Fibroblast of skin of scalp (primary cell): ENCODE measurements at regions not wholly inside any gene's neighbourhood (a gene's known extent, or its start where the extent isn't known, plus 50 kb on each side); places are given as distances from the start of the nearest gene placed in this dataset.

ENCODE experiments used
- DNase-seq: peaks from one replicate; pipeline ENCODE4 v3.0.0-alpha.2; 2013

GRCh38 chr5:2260211-2261003, 377.7 kb upstream of the IRX4 start:
- DNase-seq, result no peak

GRCh38 chr5:2259494-2260107, 376.9 kb upstream of the IRX4 start:
- no peak for DNase-seq

DNA sequence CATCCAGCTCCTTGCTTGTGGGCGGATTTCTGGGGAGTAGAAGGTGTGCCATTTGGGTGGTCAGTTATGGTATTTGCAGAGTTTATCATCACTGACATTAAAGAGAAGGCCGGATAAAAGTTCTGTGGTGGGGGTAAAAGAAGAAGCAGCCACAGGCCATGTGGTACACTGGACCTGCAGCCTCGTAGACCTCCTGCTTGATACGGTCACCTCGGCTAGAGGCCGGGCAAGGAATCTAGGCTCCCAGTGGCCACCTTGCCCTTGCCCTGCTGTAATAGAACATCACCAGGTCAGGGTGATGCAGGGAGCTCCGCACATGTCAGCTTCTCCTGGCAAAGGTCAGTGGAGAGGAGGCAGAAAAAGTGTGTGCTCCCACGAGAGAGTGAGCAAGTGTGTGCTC, 376.1 kb upstream of the IRX4 start:
- no peak for DNase-seq

- DNase-seq, result no peak
Measured at GRCh38 chr5:2257326-2258244, 374.9 kb upstream of the IRX4 start.

DNA sequence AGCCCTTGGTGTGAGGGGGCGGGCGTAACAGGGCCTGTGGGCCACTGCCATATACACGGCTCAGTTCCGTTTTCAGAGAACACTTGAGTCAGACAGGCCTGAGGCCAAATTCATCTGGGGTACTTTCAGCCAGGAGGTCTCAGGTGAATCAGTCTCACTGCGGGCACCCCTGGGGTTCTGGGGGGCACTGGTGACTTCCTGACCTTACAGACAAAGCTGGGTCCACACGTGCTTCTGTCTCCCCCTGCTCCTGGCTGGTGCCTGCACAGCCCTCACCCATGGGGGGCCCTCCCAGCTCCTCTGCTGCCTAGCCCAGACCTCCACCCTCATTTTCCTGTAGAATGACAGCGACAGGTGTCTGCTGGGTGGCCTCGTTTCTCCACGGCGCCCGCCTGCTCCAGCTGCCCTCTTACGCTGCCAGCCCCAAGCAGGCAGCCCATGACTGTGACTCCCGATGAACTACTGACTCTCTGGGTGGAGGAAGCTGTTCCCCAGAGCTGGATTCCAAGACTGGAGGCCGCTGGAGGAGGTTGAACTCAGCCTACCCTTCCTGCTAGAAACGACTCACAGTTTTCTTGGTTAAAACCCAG, 374.1 kb upstream of the IRX4 start:
- no peak for DNase-seq

DNA sequence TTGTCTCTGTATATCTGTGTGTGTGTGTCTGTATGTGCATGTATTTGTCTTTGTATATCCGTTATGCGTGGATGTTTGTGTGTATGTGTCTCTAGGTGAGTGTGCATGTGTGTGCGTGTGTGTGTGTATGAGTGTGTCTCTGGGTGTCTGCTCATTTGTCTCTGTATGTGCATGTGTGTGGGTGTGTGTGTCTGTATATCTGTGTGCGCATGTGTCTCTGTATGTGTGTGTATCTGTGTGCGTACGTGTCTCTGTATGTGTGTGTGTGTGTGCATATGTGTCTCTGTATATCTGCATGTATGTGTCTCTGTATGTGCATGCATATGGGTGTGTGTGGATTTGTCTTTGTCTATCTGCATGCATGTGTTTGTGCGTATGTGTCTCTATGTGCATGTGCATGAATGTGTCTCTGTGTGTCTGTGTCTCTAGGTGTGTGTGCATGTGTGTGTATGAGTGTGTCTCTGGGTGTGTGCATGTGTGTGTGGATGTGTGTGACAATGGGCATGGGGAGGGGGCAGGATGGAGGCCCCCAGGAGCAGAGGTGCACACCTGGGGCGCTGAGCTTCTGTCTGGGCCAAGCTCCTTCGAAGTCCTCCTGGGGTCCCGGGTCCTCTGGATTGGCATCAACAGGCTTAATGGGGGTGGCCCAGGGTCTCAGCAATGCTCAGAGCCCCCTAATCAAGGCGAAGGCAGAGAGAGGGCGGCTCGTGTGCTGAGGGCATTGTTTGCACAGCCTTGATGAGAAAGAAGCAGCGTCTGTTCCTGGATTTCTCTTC, 373.4 kb upstream of the IRX4 start:
- no peak for DNase-seq

DNA sequence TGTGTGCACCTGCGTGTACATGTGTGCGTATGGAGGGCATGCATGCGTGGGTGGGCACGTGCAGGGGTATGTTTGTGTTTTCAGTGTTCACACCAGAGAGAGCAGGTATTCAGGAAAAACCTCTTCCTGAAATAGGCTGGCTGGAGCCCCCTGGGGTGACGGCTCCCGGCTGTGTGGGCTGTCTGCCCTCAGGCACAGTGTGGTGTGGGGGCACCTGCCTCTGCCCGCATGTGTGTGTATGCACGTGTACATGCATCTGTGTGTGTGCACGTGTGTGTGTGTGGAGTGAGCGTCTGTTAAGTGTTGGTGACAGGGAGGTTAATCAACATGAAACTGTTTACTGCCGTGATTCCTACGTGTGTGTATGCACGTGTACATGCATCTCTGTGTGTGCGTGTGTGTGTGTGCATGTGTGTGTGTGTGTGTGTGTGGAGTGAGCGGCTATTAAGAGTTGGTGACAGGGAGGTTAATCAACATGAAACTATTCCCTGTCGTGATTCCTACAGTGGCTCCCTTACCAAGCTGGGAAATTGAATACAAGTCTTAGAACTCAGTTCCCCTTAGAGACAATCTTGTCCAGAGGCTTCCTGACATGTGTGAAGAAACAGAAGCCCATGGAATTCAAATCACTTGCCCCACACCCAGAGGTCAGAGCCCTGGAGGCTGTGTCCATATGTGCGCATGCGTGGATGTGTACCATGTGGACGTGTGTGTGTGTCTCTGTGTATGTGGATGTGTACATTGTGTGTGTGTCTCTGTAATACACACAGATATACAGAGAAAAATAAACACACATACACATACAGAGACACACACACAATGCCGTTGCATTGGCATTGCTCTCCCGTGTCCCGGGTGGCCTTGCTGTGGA, 372.4 kb upstream of the IRX4 start:
- no peak for DNase-seq

- DNase-seq, result no peak
Measured at GRCh38 chr5:2254406-2254805, 371.7 kb upstream of the IRX4 start.

DNA sequence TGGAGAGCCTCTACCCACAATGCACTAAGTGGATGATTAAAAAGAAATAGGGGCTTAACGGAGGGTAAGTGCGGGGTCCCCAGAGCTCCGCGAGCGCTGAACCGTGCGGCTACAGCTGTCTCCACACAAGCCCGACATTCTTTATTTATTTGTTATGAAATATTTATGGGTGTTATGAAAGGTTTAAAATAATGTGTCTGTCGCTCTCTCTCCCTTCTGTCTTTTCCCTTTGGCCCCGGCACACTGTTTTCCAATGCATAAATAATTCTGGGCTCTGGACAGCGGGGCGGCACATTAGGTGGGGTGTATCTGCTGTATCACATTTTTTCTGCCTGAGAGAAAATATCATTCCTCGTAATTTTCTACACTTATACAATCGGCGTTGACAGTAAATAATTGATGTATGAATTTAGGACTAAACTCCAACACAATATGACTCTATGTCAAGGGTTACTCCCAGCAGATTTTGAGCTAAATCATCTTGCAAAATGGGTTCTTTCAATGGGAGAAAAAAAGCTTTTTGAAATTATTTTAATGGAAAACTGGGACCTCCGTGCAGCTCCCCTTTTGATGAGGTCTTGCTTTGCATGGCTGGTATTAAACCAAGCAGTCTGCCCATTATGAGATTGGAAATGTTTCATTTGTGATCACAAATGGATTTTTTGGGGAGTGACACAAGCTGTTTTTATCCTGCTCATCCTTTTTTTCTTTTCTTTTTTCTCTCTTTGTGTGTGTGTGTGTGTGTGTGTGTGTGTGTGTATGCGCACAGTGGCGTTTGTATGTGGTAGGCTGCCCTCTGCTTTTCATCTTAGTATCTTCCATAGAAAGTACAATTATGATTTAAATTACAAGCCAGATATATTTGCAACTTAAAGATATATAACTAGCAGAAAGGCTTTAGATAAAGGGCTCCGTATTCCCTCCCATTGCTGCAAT, 370.6 kb upstream of the IRX4 start:
- DNase-seq, result no peak

DNA sequence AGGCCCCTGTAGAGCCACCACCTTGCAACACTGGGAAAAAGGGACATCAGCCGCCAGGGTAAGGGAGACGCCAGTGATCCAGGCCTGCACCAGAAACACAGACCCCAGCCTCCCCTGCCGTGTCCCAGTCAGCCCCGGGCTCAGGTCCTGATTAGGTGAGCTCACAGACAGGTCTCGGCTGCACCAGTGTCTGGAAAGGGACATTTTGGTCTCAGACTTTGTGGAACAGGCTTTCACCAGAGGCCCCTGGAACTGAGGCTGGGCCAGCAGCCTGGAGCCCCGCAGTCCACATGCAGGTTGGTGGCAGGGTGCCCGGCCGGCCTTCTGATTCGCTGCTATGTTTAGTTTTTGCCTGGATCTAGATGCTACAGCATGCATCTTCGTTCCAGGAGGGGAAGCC, 369.0 kb upstream of the IRX4 start:
- DNase-seq, result no peak

- DNase-seq, result no peak
Measured at GRCh38 chr5:2251298-2251697, 368.6 kb upstream of the IRX4 start.

DNA sequence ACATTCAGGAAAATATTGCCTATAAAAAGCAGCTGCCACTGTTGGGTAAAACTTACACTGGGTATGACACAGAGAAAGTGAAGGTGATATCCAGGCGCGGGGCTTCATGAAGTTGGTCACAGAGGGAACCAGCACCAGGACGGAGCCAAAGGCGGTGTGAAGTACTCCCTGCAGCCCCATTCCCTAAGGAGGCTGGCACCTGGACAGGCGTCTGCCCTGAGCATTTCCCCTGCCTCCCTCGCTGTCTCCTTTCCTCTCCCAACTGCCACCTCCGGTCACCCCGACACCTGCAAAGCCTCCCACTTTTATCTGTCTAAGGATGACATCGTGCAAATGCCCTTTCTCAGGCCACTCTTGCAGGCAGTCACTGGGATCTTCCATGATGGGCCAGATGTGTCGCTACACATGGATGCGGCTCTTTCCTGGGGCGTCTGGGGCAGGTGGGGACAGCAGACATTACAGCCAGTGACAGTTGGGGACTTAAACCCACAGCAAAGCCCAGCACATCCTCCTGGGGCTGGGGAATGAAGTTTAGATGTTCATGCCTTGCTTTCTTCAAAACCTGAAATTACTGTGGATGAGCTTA, 367.7 kb upstream of the IRX4 start:
- no peak for DNase-seq

GRCh38 chr5:2249442-2249841, 366.7 kb upstream of the IRX4 start:
- no peak for DNase-seq

- no peak for DNase-seq
Measured at GRCh38 chr5:2249026-2249425, 366.3 kb upstream of the IRX4 start.

DNA sequence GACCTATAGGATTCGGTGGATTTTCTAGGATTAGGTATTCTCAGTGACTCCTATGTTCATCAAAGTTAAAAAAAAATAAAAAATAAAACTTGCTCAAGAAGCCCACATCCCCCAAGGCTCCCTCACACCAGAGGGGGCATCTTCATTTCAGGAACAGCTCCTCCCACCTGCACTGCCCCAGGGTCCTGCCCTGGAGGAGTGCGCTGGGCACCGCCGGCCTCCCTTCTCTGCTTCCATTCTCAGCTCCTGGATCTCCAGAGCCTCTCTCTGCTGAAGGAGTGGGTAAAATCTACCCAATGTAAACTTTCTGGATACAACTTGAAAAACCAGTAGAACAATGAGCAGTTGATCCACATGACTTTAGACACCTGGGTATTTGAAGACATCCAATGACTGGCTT, 359.8 kb upstream of the IRX4 start:
- no peak for DNase-seq

DNA sequence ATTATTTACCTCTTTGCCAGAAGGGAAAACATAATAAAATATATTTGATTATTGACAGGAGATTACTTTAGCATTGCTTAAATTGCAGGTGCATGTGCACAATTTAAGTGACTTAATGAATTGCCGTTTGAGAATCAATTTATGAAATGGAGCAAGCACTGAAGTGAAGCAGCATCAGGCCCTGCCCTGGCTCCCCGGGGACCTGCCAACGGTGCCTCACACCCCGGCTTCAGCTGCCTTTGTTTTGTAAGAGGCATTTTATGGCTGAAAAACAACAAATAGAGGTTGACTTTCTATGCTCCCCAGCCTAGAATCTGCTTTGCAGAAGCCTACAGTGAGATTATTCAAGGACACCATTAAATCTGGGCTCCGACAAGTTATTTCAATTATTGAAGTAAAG, 359.1 kb upstream of the IRX4 start:
- DNase-seq, result no peak

DNA sequence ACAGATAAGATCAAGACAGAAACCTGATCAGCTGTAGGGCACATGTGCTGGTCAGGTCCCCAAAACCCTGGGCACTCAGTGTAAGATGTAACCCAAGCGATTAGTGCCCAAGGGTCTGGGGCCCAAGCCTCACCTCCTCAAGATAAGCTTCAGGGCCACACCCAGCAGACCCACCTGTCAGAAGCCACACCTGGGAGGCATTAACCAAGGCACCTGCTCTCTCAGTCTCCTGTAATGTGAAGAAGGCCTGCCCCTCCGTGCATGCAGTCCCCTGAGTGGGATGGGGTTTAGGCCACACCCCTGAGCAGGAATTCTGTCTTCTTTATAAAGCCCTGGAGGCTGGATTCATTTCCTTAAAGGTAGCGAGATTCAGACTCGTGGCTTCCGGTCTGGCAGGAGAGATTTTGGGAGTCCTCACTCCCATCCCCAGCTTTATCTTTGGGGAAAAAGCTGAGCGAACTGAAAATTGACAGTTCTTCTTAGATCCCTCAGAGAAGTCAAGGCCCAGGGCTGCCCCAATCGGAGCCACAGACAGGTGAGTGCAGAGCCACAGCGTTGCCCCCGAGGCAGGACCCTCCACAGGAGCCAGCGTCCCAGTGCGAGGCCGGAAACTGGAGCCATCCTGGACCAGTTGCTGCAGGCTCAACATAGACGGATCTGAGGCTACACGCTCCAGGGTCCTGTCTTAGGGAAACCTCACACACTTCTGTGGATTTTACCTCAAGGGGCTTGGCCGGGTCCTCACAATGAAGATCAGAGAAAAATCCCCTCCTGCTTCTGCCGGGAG, 357.6 kb upstream of the IRX4 start:
- no peak for DNase-seq

- DNase-seq, result no peak
Measured at GRCh38 chr5:2239201-2239910, 356.6 kb upstream of the IRX4 start.
